VCaP (cell line): ENCODE measurements at regions not wholly inside any gene's neighbourhood (a gene's known extent, or its start where the extent isn't known, plus 50 kb on each side); places are given as distances from the start of the nearest gene placed in this dataset.
"Not testable (repeated sequence)": the region's sequence is repeated elsewhere in the genome, so short reads cannot be mapped to it uniquely, and the experiment has no call there.

Experiments used
- H3K27ac ChIP-seq: fragments of 450-650 bp; 2 replicates; pipeline ENCODE4 v1.5.1; 2017
- TF ChIP-seq, protein P1 (sequence below): fragments of 450-650 bp; conservative IDR thresholded peaks from 2 replicates; pipeline ENCODE4 v1.5.1; 2017; ENCODE audit warnings: mild to moderate bottlenecking, moderate library complexity

DNA sequence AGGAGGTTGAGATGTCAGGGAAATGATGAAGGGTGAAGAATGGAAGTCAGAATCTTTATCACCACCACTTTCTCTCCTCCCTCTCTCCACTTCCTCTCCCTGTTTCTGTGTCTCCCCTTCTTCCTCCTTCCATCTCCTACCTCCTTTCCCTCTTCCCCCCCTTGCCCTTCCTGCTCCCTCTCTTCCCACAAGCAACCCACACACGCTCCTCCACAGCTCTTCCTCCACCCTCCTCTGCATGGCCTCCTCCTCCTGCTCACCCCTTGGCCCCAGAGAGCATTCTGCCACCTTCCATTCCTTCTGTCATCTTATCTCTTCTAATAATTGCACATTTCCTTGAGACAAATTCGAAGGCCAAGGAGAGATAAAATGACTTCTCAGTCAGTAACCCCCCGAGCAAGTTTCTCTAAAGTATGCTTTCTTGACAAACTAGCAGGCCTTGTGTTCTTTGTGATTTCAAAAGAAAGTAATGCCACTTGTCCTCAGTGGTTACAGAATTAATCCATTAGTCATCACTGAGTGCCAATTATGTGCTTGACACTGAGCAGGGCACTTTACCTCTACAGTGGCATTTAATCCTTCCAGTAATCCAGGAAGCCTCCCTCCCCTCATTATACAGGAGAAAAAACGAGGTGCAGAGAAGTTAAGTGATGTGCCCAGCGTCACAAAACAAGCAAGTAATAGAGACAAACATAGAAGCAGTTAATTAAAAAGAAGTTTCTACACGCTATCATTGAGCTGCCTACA is 72.3 kb upstream of the CCL1 start:
- H3K27ac ChIP-seq, result no peak overlapping the region
- TF ChIP-seq, protein P1, sequence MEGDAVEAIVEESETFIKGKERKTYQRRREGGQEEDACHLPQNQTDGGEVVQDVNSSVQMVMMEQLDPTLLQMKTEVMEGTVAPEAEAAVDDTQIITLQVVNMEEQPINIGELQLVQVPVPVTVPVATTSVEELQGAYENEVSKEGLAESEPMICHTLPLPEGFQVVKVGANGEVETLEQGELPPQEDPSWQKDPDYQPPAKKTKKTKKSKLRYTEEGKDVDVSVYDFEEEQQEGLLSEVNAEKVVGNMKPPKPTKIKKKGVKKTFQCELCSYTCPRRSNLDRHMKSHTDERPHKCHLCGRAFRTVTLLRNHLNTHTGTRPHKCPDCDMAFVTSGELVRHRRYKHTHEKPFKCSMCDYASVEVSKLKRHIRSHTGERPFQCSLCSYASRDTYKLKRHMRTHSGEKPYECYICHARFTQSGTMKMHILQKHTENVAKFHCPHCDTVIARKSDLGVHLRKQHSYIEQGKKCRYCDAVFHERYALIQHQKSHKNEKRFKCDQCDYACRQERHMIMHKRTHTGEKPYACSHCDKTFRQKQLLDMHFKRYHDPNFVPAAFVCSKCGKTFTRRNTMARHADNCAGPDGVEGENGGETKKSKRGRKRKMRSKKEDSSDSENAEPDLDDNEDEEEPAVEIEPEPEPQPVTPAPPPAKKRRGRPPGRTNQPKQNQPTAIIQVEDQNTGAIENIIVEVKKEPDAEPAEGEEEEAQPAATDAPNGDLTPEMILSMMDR, result no peak

DNA sequence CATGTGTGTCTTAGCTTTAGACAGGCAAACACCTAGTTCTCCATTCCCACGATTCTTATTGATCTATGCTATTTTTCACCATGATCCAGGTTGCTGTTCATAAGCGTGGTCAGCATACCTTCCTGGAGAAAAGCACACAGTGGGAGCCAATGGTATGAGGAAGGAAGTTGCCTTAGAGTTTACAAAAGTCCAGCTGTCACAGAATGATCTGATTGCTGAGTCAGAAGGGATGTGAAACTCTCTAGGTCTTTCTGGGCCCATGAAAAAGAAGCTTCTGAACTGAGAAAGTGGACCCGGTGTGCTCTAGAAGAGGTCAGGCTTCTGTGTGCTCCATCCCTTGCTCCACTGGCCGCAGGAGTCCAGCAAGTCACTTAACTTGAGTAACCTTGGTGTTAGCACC is 71.0 kb upstream of the CCL1 start:
- TF ChIP-seq, protein P1, result no peak
- H3K27ac ChIP-seq, result no peak overlapping the region

DNA sequence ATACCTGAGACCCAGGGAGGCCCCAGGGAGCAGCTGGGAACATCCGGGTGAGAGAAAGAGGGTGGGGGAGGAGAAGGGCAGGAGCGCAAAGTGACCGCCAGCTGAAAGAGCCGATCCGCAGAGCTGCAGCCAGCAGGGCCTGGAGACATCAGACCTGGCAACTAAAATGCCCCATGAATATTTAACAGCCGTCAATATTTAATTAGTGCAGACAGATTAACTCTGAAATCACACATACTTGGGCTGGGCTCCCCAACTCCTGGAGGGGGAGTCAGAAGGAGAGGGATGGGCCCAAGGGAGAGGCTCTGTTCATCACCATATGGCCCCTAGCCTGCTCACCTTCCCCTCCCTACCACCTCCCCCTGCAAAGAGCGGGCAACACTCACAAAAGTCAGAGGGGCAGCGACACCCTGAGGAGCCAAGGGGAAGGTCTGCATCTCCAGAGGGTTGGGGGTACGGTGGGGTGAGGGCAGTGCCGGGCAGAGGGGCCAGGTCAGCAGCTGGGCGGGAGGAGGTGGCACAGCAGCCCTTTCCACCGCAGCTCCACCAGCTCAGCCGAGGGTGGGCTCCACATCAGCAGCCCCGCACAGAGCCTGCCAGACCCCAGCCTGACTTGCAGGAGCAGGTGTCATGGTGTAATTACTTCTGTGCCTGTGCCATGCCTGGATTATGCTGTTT is 61.9 kb upstream of the CCL1 start:
- TF ChIP-seq, protein P1, result no peak
- no peak overlapping the region for H3K27ac ChIP-seq

DNA sequence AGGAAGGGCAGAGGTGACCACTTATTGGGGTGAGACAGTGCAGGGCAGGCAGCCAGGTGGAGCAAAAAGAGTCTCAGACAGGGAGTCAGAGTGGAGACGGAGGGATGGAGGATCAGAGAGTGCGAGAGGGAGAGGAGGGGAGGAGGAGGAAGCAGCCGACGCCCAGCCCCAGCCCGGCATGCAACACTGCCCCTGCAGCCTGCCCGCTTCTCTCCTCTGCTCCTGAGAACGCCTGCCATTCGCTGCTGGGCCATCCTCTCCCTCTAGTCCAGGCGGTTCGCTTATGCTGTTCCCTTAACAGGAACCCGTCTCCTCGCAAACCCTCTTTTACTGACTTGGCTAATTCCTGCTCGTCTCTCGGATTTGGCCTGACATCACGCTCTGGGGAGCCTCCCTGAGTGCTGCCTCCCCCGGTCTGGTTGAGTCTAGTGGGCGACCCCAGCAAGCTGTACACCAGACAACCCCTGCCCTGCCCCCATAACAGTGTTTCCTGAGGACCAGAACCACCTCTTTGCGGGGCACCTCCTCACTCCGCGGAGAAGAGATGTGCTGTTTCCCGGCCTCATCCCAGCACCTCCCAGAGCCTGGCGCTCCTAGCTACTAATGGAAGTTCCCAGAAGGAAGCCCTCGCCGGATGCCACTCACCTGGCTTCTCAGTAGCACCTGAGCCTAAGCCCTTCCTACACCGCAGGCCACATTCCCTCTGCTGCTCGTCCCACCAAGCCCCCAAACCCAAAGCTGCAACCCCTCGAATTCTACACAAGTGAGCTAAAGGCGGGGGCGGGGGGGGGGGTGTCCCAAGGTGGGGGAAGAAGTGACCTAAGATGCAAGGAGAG is 61.2 kb upstream of the CCL1 start:
- no peak overlapping the region for H3K27ac ChIP-seq
- TF ChIP-seq, protein P1, result no peak

DNA sequence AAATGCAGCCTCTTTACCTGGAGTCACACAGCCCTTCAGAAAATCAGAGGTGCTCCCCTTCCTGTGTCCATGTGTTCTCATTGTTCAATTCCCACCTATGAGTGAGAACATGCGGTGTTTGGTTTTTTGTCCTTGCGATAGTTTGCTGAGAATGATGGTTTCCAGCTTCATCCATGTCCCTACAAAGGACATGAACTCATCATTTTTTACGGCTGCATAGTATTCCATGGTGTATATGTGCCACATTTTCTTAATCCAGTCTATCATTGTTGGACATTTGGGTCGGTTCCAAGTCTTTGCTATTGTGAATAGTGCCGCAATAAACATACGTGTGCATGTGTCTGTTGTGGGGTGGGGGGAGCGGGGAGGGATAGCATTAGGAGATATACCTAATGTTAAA is 60.3 kb upstream of the CCL1 start:
- not testable (repeated sequence) for H3K27ac ChIP-seq

DNA sequence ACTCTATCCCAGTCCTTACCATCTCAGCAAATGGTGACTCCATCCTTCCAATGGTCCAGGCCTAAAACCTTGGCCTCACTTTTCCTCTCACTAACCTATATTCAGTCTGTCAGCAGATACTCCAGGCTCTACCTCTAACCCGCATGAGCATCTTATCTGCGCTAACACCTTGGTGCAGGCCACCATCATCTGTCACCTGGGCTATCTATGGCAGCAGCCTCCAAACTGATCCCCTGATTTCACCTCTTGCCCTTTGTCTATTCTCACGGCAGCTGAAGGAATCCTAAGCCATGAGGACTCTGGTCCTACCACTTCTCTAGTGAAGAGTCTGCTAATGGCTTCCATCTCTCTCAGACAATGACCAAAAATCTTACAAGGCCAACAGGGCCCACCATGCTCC is 57.9 kb upstream of the CCL1 start:
- TF ChIP-seq, protein P1, result no peak

GRCh38 chr17:34420254-34420766 is 57.3 kb upstream of the CCL1 start:
- TF ChIP-seq, protein P1, result peak; percentile 99
- H3K27ac ChIP-seq, result no peak overlapping the region

More for the DNA sequence above, 57.9 kb upstream of the CCL1 start:
- no peak overlapping the region for H3K27ac ChIP-seq
